NCI-H1694 treated with DMSO at 0.1 percent for 48 hours (cell line): ENCODE measurements at regions not wholly inside any gene's neighbourhood (a gene's known extent, or its start where the extent isn't known, plus 50 kb on each side); places are given as distances from the start of the nearest gene placed in this dataset.

Experiments
- DNase-seq: peaks from one replicate; lab custom pipeline; 2025; lab: John Stamatoyannopoulos, UW

- no peak for DNase-seq
These were observed 56.8 kb upstream of the IPO9 start for GRCh38 chr1:201772178-201772577.

- DNase-seq: no peak
These were observed 55.2 kb upstream of the IPO9 start for GRCh38 chr1:201773764-201774163.

- no peak for DNase-seq
These were observed 54.6 kb upstream of the IPO9 start for GRCh38 chr1:201774224-201774982.

- DNase-seq: no peak
These were observed 54.0 kb upstream of the IPO9 start for GRCh38 chr1:201774983-201775344.

- no peak for DNase-seq
These were observed 53.6 kb upstream of the IPO9 start for GRCh38 chr1:201775380-201775779.

GRCh38 chr1:201778279-201779065, 50.5 kb upstream of the IPO9 start:
- no peak for DNase-seq
